ENCODE measurements at regions not wholly inside any gene's neighbourhood (a gene's known extent, or its start where the extent isn't known, plus 50 kb on each side); places are given as distances from the start of the nearest gene placed in this dataset.
A peak's percentile ranks its signal among the peaks of the same experiment; 100 is the strongest.

GRCh38 chr11:106467501-106467900 is 390.0 kb downstream of the AASDHPPT start:
- DNase-seq (ENCODE audit: low spot score) (no peak), ATAC-seq (no peak)
- intact Hi-C loops (cut with DNase I), result no loop called here

- no peak for DNase-seq (ENCODE audit: low spot score)
- ATAC-seq, result no peak
- intact Hi-C loops (cut with DNase I), result no loop called here
Measured at GRCh38 chr11:106468086-106468485, 390.6 kb downstream of the AASDHPPT start.

GRCh38 chr11:106468531-106468930 is 391.1 kb downstream of the AASDHPPT start:
- no peak for ATAC-seq
- intact Hi-C loops (cut with DNase I), result no loop called here

GRCh38 chr11:106470230-106470629 is 392.8 kb downstream of the AASDHPPT start:
- no peak for DNase-seq (ENCODE audit: low spot score)
- intact Hi-C loops (cut with DNase I), result no loop called here
- no peak for ATAC-seq

More at GRCh38 chr11:106468531-106468930, 391.1 kb downstream of the AASDHPPT start:
- DNase-seq (ENCODE audit: low spot score), result no peak

- DNase-seq (ENCODE audit: low spot score) (no peak), ATAC-seq (no peak)
- intact Hi-C loops (cut with DNase I), result no loop called here
Measured at GRCh38 chr11:106471276-106471675, 393.8 kb downstream of the AASDHPPT start.

GRCh38 chr11:106473089-106473722 is 395.7 kb downstream of the AASDHPPT start:
- DNase-seq (ENCODE audit: low spot score), result no peak

GRCh38 chr11:106474274-106474673 is 396.8 kb downstream of the AASDHPPT start:
- intact Hi-C loops (cut with DNase I), result no loop called here
- no peak for DNase-seq (ENCODE audit: low spot score)
- no peak for ATAC-seq

More at GRCh38 chr11:106473089-106473722, 395.7 kb downstream of the AASDHPPT start:
- ATAC-seq, result no peak
- intact Hi-C loops (cut with DNase I), result no loop called here

GRCh38 chr11:106475181-106475580 is 397.7 kb downstream of the AASDHPPT start:
- DNase-seq (ENCODE audit: low spot score) (no peak), ATAC-seq (no peak)
- intact Hi-C loops (cut with DNase I), result no loop called here

- DNase-seq (ENCODE audit: low spot score) (no peak), ATAC-seq (no peak)
- intact Hi-C loops (cut with DNase I), result no loop called here
Measured at GRCh38 chr11:106477776-106478175, 400.3 kb downstream of the AASDHPPT start.

GRCh38 chr11:106479646-106480045 is 402.2 kb downstream of the AASDHPPT start:
- ATAC-seq (no peak), DNase-seq (ENCODE audit: low spot score) (no peak)
- intact Hi-C loops (cut with DNase I), result no loop called here

GRCh38 chr11:106480581-106481190 is 403.2 kb downstream of the AASDHPPT start:
- no peak for DNase-seq (ENCODE audit: low spot score)
- intact Hi-C loops (cut with DNase I), result no loop called here
- ATAC-seq, result peak; percentile 39

- no peak for DNase-seq (ENCODE audit: low spot score)
- intact Hi-C loops (cut with DNase I), result no loop called here
- peak; percentile 80 for ATAC-seq
Measured at GRCh38 chr11:106482917-106483785, 405.7 kb downstream of the AASDHPPT start.

- ATAC-seq (no peak), DNase-seq (ENCODE audit: low spot score) (no peak)
- intact Hi-C loops (cut with DNase I), result no loop called here
Measured at GRCh38 chr11:106491751-106492150, 414.3 kb downstream of the AASDHPPT start.

GRCh38 chr11:106493751-106494150 is 416.3 kb downstream of the AASDHPPT start:
- DNase-seq (ENCODE audit: low spot score), result no peak
- intact Hi-C loops (cut with DNase I), result no loop called here
- ATAC-seq, result no peak

GRCh38 chr11:106495046-106495445 is 417.6 kb downstream of the AASDHPPT start:
- no peak for ATAC-seq
- intact Hi-C loops (cut with DNase I), result no loop called here
- no peak for DNase-seq (ENCODE audit: low spot score)

GRCh38 chr11:106496677-106497076 is 419.2 kb downstream of the AASDHPPT start:
- ATAC-seq, result no peak

GRCh38 chr11:106497321-106497720 is 419.9 kb downstream of the AASDHPPT start:
- ATAC-seq, result no peak
- intact Hi-C loops (cut with DNase I), result no loop called here
- no peak for DNase-seq (ENCODE audit: low spot score)

More at GRCh38 chr11:106496677-106497076, 419.2 kb downstream of the AASDHPPT start:
- DNase-seq (ENCODE audit: low spot score), result no peak
- intact Hi-C loops (cut with DNase I), result no loop called here

GRCh38 chr11:106497822-106498221 is 420.4 kb downstream of the AASDHPPT start:
- ATAC-seq (no peak), DNase-seq (ENCODE audit: low spot score) (no peak)
- intact Hi-C loops (cut with DNase I), result no loop called here

GRCh38 chr11:106503901-106504300 is 426.4 kb downstream of the AASDHPPT start:
- intact Hi-C loops (cut with DNase I), result loop anchor here (10.0 kb wide), 1 partner anchor 921 kb away; no protein-coding TSS in a partner anchor
- ATAC-seq (no peak), DNase-seq (ENCODE audit: low spot score) (no peak)
